WTC11 (cell line): ENCODE measurements at regions not wholly inside any gene's neighbourhood (a gene's known extent, or its start where the extent isn't known, plus 50 kb on each side); places are given as distances from the start of the nearest gene placed in this dataset.

ENCODE experiments used
- ATAC-seq: fragments of 200-7000 bp; cut with Tn5 transposase; 2 replicates; pipeline ENCODE4 v1.10.0; 2021; ENCODE audit warnings: mild to moderate bottlenecking, moderate library complexity
- CTCF ChIA-PET: fragments of 300-600 bp; sonication (Branson Sonifier 250); formaldehyde crosslinking; loops from one replicate; lab custom pipeline; 2021; ENCODE audit warnings: antibody characterized with exemption; lab: Charles Lee
- POLR2A ChIA-PET: fragments of 350-600 bp; sonication (Branson Sonifier 250); formaldehyde crosslinking; loops from one replicate; lab custom pipeline; 2021; ENCODE audit warnings: antibody characterized with exemption; lab: Charles Lee
- DNase-seq: peaks from one replicate; pipeline ENCODE4 v3.0.0; 2021; ENCODE audit warnings: low spot score
- H3K27ac Mint-ChIP-seq: 2 replicates; pipeline ENCODE4 v1.8.0; 2021; ENCODE audit warnings: mixed read lengths
- H3K27me3 Mint-ChIP-seq: 2 replicates; pipeline ENCODE4 v1.8.0; 2021; ENCODE audit warnings: low read depth, mild to moderate bottlenecking, moderate library complexity, mixed read lengths
- H3K36me3 Mint-ChIP-seq: 2 replicates; pipeline ENCODE4 v1.8.0; 2021; ENCODE audit warnings: mixed read lengths
- H3K4me1 Mint-ChIP-seq: 2 replicates; pipeline ENCODE4 v1.8.0; 2022; ENCODE audit warnings: mixed read lengths
- H3K4me3 Mint-ChIP-seq: 2 replicates; pipeline ENCODE4 v1.8.0; 2021; ENCODE audit warnings: mild to moderate bottlenecking, moderate library complexity, mixed read lengths
- H3K9me3 Mint-ChIP-seq: 2 replicates; pipeline ENCODE4 v1.8.0; 2021; ENCODE audit warnings: mixed read lengths
- AFF4 ChIP-seq: sonication (generic); formaldehyde crosslinking; IDR thresholded peaks from 2 replicates; pipeline ENCODE4 v1.8.1; 2023; ENCODE audit warnings: mild to moderate bottlenecking, missing genetic modification reagents, borderline replicate concordance
- AR ChIP-seq: fragments of 250-450 bp; sonication (Bioruptor Pico); IDR thresholded peaks from 2 replicates; pipeline ENCODE4 v1.9.0; 2021; ENCODE audit warnings: mild to moderate bottlenecking
- CDX4 ChIP-seq: fragments of 250-450 bp; sonication (Bioruptor Pico); IDR thresholded peaks from 2 replicates; pipeline ENCODE4 v1.9.0; 2021; ENCODE audit warnings: moderate library complexity, mild to moderate bottlenecking, inconsistent platforms, borderline replicate concordance
- ESRRA ChIP-seq: sonication (generic); formaldehyde crosslinking; IDR thresholded peaks from 2 replicates; pipeline ENCODE4 v1.8.1; 2022; ENCODE audit warnings: mild to moderate bottlenecking, missing genetic modification reagents, borderline replicate concordance
- FOXP1 ChIP-seq: sonication (generic); formaldehyde crosslinking; IDR thresholded peaks from 2 replicates; pipeline ENCODE4 v1.8.0; 2022; ENCODE audit warnings: missing genetic modification reagents, mild to moderate bottlenecking, moderate library complexity, borderline replicate concordance
- GTF2I ChIP-seq: fragments of 250-450 bp; sonication (Bioruptor Pico); conservative IDR thresholded peaks from 2 replicates; pipeline ENCODE4 v1.4.0; 2021; ENCODE audit warnings: mild to moderate bottlenecking
- IRF1 ChIP-seq: sonication (generic); formaldehyde crosslinking; IDR thresholded peaks from 2 replicates; pipeline ENCODE4 v1.8.0; 2023; ENCODE audit warnings: missing genetic modification reagents
- NR2C2 ChIP-seq: sonication (generic); formaldehyde crosslinking; IDR thresholded peaks from 2 replicates; pipeline ENCODE4 v1.8.0; 2022; ENCODE audit warnings: mild to moderate bottlenecking, missing genetic modification reagents
- PRRX2 ChIP-seq: fragments of 250-450 bp; sonication (Bioruptor Pico); IDR thresholded peaks from 2 replicates; pipeline ENCODE4 v1.8.0; 2021; ENCODE audit warnings: mild to moderate bottlenecking
- RELA ChIP-seq: sonication (generic); formaldehyde crosslinking; IDR thresholded peaks from 2 replicates; pipeline ENCODE4 v1.8.1; 2022; ENCODE audit warnings: missing genetic modification reagents, mild to moderate bottlenecking, borderline replicate concordance
- ZNF121 ChIP-seq: sonication (generic); formaldehyde crosslinking; IDR thresholded peaks from 2 replicates; pipeline ENCODE4 v1.8.0; 2023; ENCODE audit warnings: missing genetic modification reagents
- ZNF416 ChIP-seq: fragments of 250-450 bp; sonication (Bioruptor Pico); IDR thresholded peaks from 2 replicates; pipeline ENCODE4 v1.9.0; 2021; ENCODE audit warnings: mild to moderate bottlenecking, inconsistent platforms
- TF ChIP-seq, protein P1 (sequence below): sonication (generic); formaldehyde crosslinking; IDR thresholded peaks from 2 replicates; pipeline ENCODE4 v1.8.0; 2022; ENCODE audit warnings: mild to moderate bottlenecking, missing genetic modification reagents
- TF ChIP-seq, protein P2 (sequence below): sonication (generic); formaldehyde crosslinking; IDR thresholded peaks from 2 replicates; pipeline ENCODE4 v1.8.1; 2022; ENCODE audit warnings: missing genetic modification reagents, borderline replicate concordance
- TF ChIP-seq, protein P3 (sequence below): sonication (generic); formaldehyde crosslinking; IDR thresholded peaks from 2 replicates; pipeline ENCODE4 v1.8.1; 2023; ENCODE audit warnings: mild to moderate bottlenecking, missing genetic modification reagents
- TF ChIP-seq, protein P4 (sequence below): fragments of 200-600 bp; IDR thresholded peaks from 2 replicates; pipeline ENCODE4 v1.8.0; 2022; ENCODE audit warnings: antibody characterized with exemption

DNA sequence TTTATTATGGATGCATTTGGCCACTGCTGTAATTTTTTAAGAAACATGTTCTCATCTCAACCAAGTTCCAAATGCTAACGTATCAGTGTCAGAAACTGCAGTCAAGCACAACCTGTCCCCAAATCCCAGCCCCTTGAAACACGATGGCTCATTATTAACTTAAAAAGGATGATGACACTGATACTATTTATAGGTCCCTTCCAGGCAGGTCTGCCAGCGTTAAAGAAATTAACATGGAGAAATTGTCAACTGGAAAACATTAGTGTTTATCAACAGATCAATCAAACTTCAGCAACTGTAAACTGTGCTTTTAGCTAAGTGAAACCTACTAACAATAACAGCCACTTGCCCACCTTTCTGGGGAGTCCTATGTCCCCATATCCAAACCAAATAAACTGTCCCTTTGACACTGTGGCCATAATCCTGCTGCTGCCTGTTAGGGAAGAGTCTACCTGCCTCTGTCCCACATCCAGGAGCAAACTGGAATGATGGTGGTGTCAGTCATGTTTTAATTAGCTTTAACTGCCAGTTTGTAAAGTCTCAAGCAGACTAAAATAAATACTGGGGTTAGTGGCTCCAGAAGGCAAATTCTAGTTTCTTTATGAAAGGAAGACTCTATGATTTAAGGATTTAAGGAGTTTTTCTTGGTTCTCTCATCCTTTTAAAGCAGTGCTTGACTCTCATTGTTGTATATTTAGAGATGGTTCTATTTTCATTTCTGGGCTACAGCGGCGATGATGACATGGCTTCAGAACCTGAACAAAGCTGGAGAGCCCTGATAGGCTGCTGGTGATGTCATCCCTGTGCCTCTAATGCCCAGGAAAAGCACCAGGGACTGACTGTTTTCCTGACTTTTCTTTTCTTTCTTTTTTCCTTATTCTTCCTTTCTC is 583.6 kb upstream of the PIK3C3 start:
- ATAC-seq: peak; percentile 51
- no peak overlapping the region for H3K4me3 Mint-ChIP-seq
- peaks cover 8% of the 10 kb centered on the region for H3K36me3 Mint-ChIP-seq
- no peaks in the 10 kb centered on the region for H3K27me3 Mint-ChIP-seq
- DNase-seq: no peak
- CTCF ChIA-PET: no interaction called here
- POLR2A ChIA-PET: no interaction called here
- TF ChIP-seq ZNF121 (CRISPR knock-in tag) (no peak), AFF4 (CRISPR knock-in tag) (no peak), ESRRA (CRISPR knock-in tag) (no peak), GTF2I (CRISPR knock-in tag) (no peak), AR (CRISPR knock-in tag) (no peak)
- TF ChIP-seq, protein P1, sequence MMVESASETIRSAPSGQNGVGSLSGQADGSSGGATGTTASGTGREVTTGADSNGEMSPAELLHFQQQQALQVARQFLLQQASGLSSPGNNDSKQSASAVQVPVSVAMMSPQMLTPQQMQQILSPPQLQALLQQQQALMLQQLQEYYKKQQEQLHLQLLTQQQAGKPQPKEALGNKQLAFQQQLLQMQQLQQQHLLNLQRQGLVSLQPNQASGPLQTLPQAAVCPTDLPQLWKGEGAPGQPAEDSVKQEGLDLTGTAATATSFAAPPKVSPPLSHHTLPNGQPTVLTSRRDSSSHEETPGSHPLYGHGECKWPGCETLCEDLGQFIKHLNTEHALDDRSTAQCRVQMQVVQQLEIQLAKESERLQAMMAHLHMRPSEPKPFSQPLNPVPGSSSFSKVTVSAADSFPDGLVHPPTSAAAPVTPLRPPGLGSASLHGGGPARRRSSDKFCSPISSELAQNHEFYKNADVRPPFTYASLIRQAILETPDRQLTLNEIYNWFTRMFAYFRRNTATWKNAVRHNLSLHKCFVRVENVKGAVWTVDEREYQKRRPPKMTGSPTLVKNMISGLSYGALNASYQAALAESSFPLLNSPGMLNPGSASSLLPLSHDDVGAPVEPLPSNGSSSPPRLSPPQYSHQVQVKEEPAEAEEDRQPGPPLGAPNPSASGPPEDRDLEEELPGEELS (CRISPR knock-in tag): no peak
- H3K4me1 Mint-ChIP-seq: peaks cover 38% of the 10 kb centered on the region
- H3K27ac Mint-ChIP-seq: no peak overlapping the region; the same call in 1 of the 2 replicates
- H3K9me3 Mint-ChIP-seq: peaks cover 6% of the 10 kb centered on the region

- Mint-ChIP-seq H3K4me1 (peaks cover 38% of the 10 kb centered on the region), H3K4me3 (no peak overlapping the region), H3K36me3 (peaks cover 4% of the 10 kb centered on the region; the same call in 1 of the 2 replicates), H3K9me3 (peaks cover 3% of the 10 kb centered on the region; the same call in 1 of the 2 replicates), H3K27me3 (no peaks in the 10 kb centered on the region), H3K27ac (no peak overlapping the region)
- no peak for DNase-seq
- ChIA-PET POLR2A (no interaction called here), CTCF (no interaction called here)
- no peak for ATAC-seq
- TF ChIP-seq PRRX2: no peak
- no peak for TF ChIP-seq RELA (CRISPR knock-in tag)
- TF ChIP-seq, protein P2, sequence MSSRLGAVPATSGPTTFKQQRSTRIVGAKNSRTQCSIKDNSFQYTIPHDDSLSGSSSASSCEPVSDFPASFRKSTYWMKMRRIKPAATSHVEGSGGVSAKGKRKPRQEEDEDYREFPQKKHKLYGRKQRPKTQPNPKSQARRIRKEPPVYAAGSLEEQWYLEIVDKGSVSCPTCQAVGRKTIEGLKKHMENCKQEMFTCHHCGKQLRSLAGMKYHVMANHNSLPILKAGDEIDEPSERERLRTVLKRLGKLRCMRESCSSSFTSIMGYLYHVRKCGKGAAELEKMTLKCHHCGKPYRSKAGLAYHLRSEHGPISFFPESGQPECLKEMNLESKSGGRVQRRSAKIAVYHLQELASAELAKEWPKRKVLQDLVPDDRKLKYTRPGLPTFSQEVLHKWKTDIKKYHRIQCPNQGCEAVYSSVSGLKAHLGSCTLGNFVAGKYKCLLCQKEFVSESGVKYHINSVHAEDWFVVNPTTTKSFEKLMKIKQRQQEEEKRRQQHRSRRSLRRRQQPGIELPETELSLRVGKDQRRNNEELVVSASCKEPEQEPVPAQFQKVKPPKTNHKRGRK: no peak
- TF ChIP-seq, protein P3, sequence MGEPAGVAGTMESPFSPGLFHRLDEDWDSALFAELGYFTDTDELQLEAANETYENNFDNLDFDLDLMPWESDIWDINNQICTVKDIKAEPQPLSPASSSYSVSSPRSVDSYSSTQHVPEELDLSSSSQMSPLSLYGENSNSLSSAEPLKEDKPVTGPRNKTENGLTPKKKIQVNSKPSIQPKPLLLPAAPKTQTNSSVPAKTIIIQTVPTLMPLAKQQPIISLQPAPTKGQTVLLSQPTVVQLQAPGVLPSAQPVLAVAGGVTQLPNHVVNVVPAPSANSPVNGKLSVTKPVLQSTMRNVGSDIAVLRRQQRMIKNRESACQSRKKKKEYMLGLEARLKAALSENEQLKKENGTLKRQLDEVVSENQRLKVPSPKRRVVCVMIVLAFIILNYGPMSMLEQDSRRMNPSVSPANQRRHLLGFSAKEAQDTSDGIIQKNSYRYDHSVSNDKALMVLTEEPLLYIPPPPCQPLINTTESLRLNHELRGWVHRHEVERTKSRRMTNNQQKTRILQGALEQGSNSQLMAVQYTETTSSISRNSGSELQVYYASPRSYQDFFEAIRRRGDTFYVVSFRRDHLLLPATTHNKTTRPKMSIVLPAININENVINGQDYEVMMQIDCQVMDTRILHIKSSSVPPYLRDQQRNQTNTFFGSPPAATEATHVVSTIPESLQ (CRISPR knock-in tag): no peak
- TF ChIP-seq NR2C2 (CRISPR knock-in tag): no peak
- TF ChIP-seq IRF1 (CRISPR knock-in tag): no peak
- TF ChIP-seq CDX4 (CRISPR knock-in tag): no peak
- TF ChIP-seq FOXP1 (CRISPR knock-in tag): no peak
- TF ChIP-seq, protein P4, sequence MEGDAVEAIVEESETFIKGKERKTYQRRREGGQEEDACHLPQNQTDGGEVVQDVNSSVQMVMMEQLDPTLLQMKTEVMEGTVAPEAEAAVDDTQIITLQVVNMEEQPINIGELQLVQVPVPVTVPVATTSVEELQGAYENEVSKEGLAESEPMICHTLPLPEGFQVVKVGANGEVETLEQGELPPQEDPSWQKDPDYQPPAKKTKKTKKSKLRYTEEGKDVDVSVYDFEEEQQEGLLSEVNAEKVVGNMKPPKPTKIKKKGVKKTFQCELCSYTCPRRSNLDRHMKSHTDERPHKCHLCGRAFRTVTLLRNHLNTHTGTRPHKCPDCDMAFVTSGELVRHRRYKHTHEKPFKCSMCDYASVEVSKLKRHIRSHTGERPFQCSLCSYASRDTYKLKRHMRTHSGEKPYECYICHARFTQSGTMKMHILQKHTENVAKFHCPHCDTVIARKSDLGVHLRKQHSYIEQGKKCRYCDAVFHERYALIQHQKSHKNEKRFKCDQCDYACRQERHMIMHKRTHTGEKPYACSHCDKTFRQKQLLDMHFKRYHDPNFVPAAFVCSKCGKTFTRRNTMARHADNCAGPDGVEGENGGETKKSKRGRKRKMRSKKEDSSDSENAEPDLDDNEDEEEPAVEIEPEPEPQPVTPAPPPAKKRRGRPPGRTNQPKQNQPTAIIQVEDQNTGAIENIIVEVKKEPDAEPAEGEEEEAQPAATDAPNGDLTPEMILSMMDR: no peak
- TF ChIP-seq ZNF416 (CRISPR knock-in tag): no peak
Observed at GRCh38 chr18:41370740-41371139, 584.3 kb upstream of the PIK3C3 start.
